ENCODE measurements at regions not wholly inside any gene's neighbourhood (a gene's known extent, or its start where the extent isn't known, plus 50 kb on each side); places are given as distances from the start of the nearest gene placed in this dataset.

DNA sequence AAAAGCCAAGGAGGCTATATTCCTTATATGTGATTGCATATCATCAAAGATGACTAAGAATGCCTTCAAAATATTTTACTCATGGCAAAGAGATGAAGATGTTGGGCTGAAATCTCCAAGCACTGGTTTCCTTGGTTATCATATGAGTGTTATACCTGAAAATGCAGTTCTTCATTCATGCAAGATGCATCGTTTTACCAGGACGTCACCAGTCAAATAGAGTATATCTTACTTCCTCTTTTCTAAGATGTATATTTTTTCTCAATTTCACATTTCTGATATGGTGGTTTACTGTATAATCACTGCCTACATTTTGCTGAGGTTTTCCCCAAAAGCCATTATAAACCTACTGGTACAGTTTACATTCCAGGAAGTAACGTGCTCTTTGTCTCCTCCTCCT lies 1085.7 kb downstream of the NCAM2 start:
- Mint-ChIP-seq H3K27ac (no peak overlapping the region), H3K4me3 (no peak overlapping the region), H3K9me3 (peaks cover 3% of the 10 kb centered on the region), H3K27me3 (no peaks in the 10 kb centered on the region), H3K4me1 (no peaks in the 10 kb centered on the region), H3K36me3 (ENCODE audit: low read depth) (no peaks in the 10 kb centered on the region)
- no peak for ATAC-seq (replicated peaks)

DNA sequence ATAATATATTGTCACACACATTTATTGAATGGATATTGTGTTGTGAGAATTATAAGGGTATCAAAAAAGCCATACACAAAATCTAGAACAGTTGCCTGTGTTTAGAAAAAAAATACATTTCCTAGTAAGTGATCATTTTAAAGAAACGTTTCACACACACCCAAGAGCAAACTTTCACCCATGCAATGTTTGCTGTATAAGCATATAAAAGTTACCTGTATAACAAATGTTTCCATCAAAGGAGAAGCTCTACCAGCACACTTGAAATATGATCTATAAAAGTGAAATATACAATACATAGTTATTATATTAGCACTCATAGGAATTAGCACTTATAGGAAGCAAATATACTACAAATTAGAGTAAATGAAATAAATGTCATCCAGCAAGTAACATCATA lies 1098.1 kb downstream of the NCAM2 start:
- Mint-ChIP-seq H3K9me3 (peaks cover 8% of the 10 kb centered on the region), H3K27me3 (no peaks in the 10 kb centered on the region), H3K27ac (no peak overlapping the region), H3K36me3 (ENCODE audit: low read depth) (no peaks in the 10 kb centered on the region), H3K4me3 (no peak overlapping the region), H3K4me1 (no peaks in the 10 kb centered on the region)
- no peak for ATAC-seq (replicated peaks)

DNA sequence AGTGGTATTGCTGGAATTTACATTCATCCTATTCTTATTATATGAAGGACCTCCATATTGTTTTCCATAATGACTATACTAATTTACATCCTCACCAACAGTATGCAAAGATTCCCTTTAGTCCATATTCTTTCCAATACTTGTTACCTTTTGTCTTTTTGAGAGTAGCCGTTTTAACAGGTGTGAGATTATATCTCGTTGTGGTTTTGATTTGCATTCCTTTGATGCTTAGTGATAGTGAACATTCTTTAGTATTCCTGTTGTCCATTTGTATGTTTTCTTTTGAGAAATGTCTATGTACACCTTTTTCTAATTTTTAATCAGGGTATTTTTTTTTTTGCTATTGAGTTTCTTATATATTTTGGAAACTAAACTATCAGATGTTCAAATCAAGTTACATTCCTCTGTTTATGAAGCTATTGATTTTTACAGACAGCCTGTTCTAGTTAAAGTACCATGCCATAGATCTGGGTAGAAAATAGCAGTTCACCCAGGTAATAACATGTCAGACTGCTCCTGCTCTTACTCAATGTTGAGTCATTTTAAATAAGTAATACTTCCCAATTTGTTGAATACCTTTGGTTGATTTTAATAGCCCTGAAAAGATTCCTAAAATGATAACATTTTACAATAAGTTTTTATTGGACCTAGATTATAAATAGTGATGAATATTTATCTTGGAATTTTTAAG lies 1108.7 kb downstream of the NCAM2 start:
- H3K27me3 Mint-ChIP-seq: no peaks in the 10 kb centered on the region
- no peaks in the 10 kb centered on the region for H3K4me1 Mint-ChIP-seq
- peaks cover 4% of the 10 kb centered on the region for H3K9me3 Mint-ChIP-seq
- no peak for ATAC-seq (replicated peaks)
- H3K27ac Mint-ChIP-seq: no peak overlapping the region
- no peaks in the 10 kb centered on the region for H3K36me3 Mint-ChIP-seq (ENCODE audit: low read depth)
- no peak overlapping the region for H3K4me3 Mint-ChIP-seq

DNA sequence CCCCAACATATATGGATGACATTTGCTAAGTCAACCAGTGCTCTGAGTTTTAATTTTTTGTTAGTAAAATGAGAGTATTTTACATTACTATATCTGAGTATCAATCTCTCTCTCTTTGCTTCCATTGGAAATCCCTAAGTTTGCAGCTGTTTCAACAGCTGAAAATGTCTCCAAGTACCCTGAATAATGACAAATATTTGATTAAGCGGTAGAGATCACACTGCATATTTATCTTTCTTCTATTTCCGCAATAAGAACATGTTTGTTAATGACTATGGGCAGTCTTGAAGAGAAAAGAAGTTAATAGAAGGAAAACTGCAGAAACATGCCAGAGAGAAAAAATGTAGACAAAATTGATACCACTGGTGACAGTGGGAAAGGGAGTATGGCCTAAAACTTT lies 1117.5 kb downstream of the NCAM2 start:
- Mint-ChIP-seq H3K4me3 (no peak overlapping the region), H3K9me3 (no peaks in the 10 kb centered on the region), H3K27me3 (no peaks in the 10 kb centered on the region), H3K36me3 (ENCODE audit: low read depth) (no peaks in the 10 kb centered on the region), H3K27ac (no peak overlapping the region), H3K4me1 (no peaks in the 10 kb centered on the region)
- ATAC-seq (replicated peaks): no peak

DNA sequence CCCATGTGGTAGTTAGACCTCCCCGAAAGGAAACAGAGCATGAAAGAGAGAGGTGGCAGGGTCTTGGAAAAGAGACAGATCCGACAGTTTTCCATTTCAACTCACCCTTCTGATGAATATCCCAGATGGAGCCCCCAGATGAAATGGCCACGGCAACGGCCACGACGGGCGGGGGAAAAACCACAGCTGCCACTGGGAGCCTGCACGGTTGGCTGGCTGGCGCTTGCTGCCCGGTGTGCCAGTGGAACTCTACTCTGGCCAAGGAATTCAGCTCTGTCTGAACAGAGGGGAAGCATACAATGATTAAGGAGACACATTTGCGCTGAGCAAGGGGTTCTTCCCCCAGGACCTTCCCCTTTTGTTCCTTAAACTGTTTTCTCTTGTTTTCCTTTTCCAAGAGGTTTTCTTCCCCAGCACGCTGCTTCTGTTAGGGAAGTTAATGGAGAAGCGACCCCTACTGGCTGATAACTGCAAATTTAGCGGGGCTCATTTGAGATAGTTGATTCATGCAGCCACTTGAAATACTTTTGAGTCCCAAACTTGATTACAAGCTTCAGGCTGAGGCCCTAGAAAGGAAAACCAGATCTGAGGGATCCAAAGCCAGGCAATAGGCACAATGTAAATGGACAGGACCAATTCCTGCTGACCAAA lies 1122.5 kb downstream of the NCAM2 start:
- Mint-ChIP-seq H3K9me3 (no peaks in the 10 kb centered on the region), H3K36me3 (ENCODE audit: low read depth) (no peaks in the 10 kb centered on the region), H3K4me1 (no peaks in the 10 kb centered on the region), H3K27ac (no peak overlapping the region), H3K27me3 (no peaks in the 10 kb centered on the region), H3K4me3 (no peak overlapping the region)
- no peak for ATAC-seq (replicated peaks)

DNA sequence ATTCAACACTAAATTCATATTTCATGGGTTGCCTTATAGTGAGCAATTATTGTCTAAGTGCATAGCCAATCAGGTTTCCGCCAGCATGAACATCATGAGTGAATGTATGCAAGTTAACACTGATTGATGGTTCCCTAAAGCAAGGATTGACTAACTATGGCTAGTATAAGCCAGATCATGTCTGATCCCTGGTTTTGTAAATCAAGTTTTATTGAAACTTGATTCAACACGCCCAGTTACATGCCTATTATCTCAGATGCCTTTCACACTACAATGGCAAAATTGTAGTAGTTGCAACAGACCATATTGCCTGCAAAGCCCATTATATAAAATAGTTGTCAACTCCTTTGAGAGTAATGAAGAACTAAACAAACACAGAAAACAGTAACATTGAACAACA lies 1127.4 kb downstream of the NCAM2 start:
- Mint-ChIP-seq H3K9me3 (no peaks in the 10 kb centered on the region), H3K27me3 (no peaks in the 10 kb centered on the region), H3K4me3 (no peak overlapping the region), H3K4me1 (no peaks in the 10 kb centered on the region), H3K27ac (no peak overlapping the region), H3K36me3 (ENCODE audit: low read depth) (no peaks in the 10 kb centered on the region)
- ATAC-seq (replicated peaks): no peak

DNA sequence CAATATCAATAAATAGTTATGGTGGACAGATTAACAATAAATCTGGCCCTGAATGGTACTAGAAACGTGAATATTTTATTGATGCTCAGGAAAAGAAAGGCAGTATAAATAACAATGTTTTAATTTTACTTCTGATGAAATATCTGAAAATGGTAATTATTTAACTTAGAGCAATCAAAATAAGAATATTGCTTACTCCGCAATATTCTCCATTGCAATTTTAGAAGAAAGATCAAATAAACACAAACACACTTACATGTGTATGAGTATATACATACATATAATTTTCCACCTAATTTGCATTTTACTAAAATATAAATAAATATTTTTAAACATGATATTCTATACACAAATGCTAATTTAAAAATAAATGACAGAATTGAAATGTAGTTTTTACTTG lies 1130.5 kb downstream of the NCAM2 start:
- H3K4me1 Mint-ChIP-seq: no peaks in the 10 kb centered on the region
- H3K4me3 Mint-ChIP-seq: no peak overlapping the region

DNA sequence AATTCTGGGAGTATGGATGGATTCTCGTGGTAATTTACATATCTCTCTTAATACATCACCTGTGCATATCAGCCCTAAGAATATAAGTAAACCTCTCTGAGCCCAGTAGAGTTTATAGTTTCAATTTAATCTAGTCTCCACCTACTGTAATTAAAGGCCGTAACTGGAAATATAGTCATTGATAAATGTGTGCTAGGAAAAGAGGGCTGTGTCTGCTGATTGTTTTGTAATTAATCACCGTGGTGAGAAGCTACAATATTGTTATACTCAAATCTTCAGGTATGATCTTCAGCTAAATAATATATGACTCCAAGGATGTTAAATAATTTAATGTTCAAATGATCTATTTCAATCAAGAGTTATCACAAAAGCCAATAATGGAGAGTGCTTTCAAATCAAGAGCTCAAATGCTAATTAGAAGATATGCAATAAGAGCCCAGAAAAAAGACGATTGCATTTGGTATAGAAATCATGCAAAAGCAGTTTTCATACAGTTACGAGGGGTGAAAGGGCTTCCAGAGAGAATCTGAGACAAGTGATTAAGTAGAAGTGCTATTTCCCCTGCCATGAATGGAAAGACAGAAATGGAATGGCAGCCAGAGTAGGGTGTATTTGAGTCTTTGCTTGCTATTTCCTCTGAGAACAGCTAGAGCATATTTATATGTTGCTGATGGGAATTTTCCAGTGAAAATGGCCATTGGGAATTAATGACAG lies 1134.3 kb downstream of the NCAM2 start:
- H3K4me3 Mint-ChIP-seq: no peak overlapping the region
- no peak for ATAC-seq (replicated peaks)
- no peak overlapping the region for H3K27ac Mint-ChIP-seq
- H3K4me1 Mint-ChIP-seq: no peaks in the 10 kb centered on the region
- no peaks in the 10 kb centered on the region for H3K27me3 Mint-ChIP-seq
- no peaks in the 10 kb centered on the region for H3K36me3 Mint-ChIP-seq (ENCODE audit: low read depth)
- H3K9me3 Mint-ChIP-seq: no peaks in the 10 kb centered on the region

More for the DNA sequence above, 1130.5 kb downstream of the NCAM2 start:
- Mint-ChIP-seq H3K9me3 (no peaks in the 10 kb centered on the region), H3K36me3 (ENCODE audit: low read depth) (no peaks in the 10 kb centered on the region), H3K27ac (no peak overlapping the region), H3K27me3 (no peaks in the 10 kb centered on the region)
- ATAC-seq (replicated peaks): no peak

DNA sequence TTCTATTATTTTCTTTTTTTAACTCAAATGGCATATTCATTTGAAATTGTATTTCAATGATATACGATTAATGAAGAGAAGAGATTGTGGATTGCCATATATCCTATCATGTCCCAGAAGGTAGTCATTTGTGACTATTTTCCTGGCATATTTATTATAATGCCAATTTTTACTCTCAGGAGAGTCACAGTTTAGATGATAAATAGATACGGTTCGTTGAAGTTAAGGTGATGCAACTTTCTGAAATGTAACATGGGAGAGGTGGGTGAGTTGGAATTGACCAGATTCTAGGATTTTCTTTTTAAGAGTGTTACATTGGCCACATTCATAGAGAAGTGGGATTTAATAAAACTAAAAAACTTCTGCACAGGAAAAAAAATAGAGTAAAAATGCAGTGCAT lies 1138.5 kb downstream of the NCAM2 start:
- Mint-ChIP-seq H3K27me3 (no peaks in the 10 kb centered on the region), H3K4me3 (no peak overlapping the region), H3K4me1 (no peaks in the 10 kb centered on the region), H3K36me3 (ENCODE audit: low read depth) (no peaks in the 10 kb centered on the region), H3K27ac (no peak overlapping the region), H3K9me3 (peaks cover 5% of the 10 kb centered on the region)
- ATAC-seq (replicated peaks): no peak

DNA sequence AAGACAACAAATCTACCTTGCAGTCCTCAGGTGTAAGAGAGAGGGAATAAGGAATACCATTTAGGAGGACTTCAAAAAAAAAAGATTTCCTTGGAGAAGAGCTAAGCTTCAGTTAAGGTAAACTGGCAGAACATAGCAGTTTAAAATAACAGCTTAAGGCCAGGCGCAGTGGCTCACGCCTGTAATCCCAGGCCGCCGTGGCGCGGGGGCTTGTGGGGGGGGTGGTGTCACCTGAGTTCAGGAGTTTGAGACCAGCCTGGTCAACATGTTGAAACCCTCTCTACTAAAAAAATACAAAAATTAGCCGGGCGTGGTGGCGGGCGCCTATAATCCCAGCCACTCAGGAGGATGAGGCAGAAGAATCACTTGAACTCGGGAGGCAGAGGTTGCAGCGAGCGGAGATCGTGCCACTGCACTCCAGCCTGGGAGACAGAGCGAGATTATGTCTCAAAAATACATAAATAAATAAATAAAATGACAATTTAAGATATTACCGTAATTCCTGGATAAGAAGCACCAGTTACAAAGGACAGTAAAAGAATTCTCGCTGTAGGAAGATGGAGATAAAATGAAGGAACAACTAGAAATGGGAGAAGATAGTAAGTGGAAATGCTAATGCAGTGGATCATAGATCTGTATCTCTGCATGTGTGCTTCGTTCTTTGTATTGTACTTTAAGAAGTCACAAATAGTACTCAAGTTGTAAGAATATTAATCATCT lies 1140.2 kb downstream of the NCAM2 start:
- peaks cover 5% of the 10 kb centered on the region for H3K9me3 Mint-ChIP-seq
- no peak overlapping the region for H3K27ac Mint-ChIP-seq
- H3K36me3 Mint-ChIP-seq (ENCODE audit: low read depth): no peaks in the 10 kb centered on the region
- H3K4me1 Mint-ChIP-seq: no peaks in the 10 kb centered on the region
- H3K4me3 Mint-ChIP-seq: no peak overlapping the region
- no peaks in the 10 kb centered on the region for H3K27me3 Mint-ChIP-seq
- ATAC-seq (replicated peaks): no peak

DNA sequence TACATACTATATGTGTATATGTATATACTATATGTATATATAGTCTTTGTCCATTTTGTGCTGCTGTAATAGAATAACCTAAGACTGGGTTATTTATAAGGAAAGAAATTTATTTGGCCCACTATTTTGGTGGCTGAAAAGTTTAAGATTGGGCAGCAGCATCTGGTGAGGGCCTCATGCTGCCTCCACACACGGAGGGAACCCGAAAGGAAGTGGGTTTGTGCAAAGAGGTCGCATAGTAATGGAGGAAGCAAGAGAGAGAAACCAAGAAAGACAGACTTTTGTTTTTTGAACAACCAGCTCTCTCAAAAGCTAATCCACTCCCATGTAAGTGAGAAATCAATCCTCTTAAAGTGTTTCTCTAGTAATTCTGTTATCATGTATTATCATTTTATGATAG lies 1147.3 kb downstream of the NCAM2 start:
- no peaks in the 10 kb centered on the region for H3K9me3 Mint-ChIP-seq

DNA sequence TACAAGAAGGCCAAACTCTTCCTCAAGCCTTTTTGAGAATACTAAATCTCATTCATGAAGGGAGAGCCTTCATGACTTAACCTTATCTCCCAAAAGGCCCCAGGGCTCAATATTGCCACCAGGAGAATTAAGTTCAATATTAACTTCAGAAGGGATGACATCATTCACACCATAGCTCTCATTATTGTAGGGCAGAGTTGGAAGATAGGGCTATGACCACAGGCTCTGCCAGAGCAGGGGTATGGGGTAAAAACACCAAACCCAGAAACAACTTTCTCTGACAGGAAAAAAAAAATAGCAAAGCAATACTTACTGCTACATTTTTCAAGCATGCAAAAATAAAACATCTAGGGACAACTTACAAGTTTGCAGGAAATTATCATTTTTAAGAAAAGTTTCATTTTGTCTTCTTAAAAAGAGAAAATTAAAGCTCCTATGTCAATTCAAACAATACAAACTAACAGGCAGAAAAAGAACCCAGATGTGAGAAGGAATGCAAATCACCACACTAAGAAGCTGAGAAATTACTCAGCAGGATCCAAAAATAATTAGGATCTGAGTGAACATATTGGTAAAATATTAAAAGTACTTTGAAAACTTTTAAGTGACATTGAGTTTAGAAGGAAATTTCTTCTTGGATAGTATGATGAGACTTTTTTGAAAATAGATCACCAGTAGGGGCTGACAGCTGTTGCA lies 1156.5 kb downstream of the NCAM2 start:
- no peaks in the 10 kb centered on the region for H3K27me3 Mint-ChIP-seq
- H3K4me1 Mint-ChIP-seq: no peaks in the 10 kb centered on the region
- H3K4me3 Mint-ChIP-seq: no peak overlapping the region
- H3K27ac Mint-ChIP-seq: no peak overlapping the region
- ATAC-seq (replicated peaks): no peak
- peaks cover 8% of the 10 kb centered on the region for H3K9me3 Mint-ChIP-seq
- no peaks in the 10 kb centered on the region for H3K36me3 Mint-ChIP-seq (ENCODE audit: low read depth)

More for the DNA sequence above, 1147.3 kb downstream of the NCAM2 start:
- no peak overlapping the region for H3K4me3 Mint-ChIP-seq
- no peaks in the 10 kb centered on the region for H3K4me1 Mint-ChIP-seq
- no peak overlapping the region for H3K27ac Mint-ChIP-seq
- H3K36me3 Mint-ChIP-seq (ENCODE audit: low read depth): no peaks in the 10 kb centered on the region
- H3K27me3 Mint-ChIP-seq: no peaks in the 10 kb centered on the region
- ATAC-seq (replicated peaks): no peak

DNA sequence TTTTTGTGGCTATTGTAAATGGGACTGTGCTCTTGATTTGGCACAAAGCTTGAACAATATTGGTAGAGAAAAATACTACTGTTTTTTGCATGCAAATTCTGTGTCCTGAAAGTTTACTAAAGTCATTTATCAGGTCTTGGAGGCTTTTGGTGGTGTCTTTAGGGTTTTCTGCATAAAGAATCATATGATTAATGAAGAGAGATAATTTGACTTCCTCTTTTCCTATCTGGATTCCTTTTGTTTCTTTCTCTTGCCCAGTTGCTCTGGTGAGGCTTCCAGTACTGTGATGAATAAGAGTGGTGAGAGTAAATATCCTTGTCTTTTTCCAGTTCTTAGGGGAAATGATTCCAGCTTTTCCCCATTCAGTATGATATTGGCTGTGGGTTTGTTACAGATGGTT lies 1166.7 kb downstream of the NCAM2 start:
- no peak for ATAC-seq (replicated peaks)
- H3K27ac Mint-ChIP-seq: no peak overlapping the region
- no peaks in the 10 kb centered on the region for H3K9me3 Mint-ChIP-seq
- H3K4me3 Mint-ChIP-seq: no peak overlapping the region
- H3K4me1 Mint-ChIP-seq: no peaks in the 10 kb centered on the region
- no peaks in the 10 kb centered on the region for H3K27me3 Mint-ChIP-seq
- H3K36me3 Mint-ChIP-seq (ENCODE audit: low read depth): no peaks in the 10 kb centered on the region

DNA sequence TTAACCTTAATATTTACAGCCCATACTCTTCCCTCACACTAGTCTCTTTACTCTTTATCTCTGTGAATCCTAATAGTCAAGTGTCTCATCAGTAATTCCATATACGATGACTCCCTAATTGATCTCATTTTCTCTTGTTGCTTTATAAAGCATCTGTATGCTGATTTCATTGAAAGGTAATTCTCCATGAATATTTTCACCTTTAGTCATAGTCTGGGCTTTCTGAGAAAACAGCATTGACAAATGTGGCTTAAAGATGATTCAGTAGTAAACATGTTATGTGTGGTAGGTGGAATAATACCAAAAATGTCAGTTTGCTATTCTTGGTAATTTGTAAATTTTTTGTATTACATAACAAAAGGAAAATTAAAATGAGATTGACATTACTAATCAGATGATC lies 1176.5 kb downstream of the NCAM2 start:
- Mint-ChIP-seq H3K4me1 (no peaks in the 10 kb centered on the region), H3K36me3 (ENCODE audit: low read depth) (no peaks in the 10 kb centered on the region), H3K9me3 (peaks cover 16% of the 10 kb centered on the region), H3K27me3 (no peaks in the 10 kb centered on the region), H3K27ac (no peak overlapping the region), H3K4me3 (no peak overlapping the region)
- ATAC-seq (replicated peaks): no peak

Data from activated T-helper 17 cell treated with anti-CD3 and anti-CD28 coated beads, Interleukin-2, amount 50 U/mL, for 72 hours (primary cell).